IgD-negative memory B cell (primary cell): ENCODE measurements at regions not wholly inside any gene's neighbourhood (a gene's known extent, or its start where the extent isn't known, plus 50 kb on each side); places are given as distances from the start of the nearest gene placed in this dataset.
"Not testable (repeated sequence)": the region's sequence is repeated elsewhere in the genome, so short reads cannot be mapped to it uniquely, and the experiment has no call there.

Experiments used
- H3K27ac Mint-ChIP-seq, 3 donors: one replicate each; pipeline ENCODE4 v1.8.0; 2020 to 2022; ENCODE audit warnings: mild to moderate bottlenecking in 3 of 3, mixed read lengths in 3 of 3, moderate library complexity in 1 of 3
- H3K27me3 Mint-ChIP-seq: one replicate; pipeline ENCODE4 v1.8.0; 2021; ENCODE audit warnings: mixed read lengths
- H3K36me3 Mint-ChIP-seq: one replicate; pipeline ENCODE4 v1.8.0; 2020; ENCODE audit warnings: mild to moderate bottlenecking, mixed read lengths
- H3K4me1 Mint-ChIP-seq, 3 donors: one replicate each; pipeline ENCODE4 v1.8.0; 2020 to 2022; ENCODE audit warnings: mixed read lengths in 3 of 3, mild to moderate bottlenecking in 1 of 3
- H3K4me3 Mint-ChIP-seq, 4 donors: one replicate each; pipeline ENCODE4 v1.8.0; 2020 to 2022; ENCODE audit warnings: mild to moderate bottlenecking in 4 of 4, mixed read lengths in 4 of 4, moderate library complexity in 3 of 4
- H3K9me3 Mint-ChIP-seq, 3 donors: one replicate each; pipeline ENCODE4 v1.8.0; 2020 to 2021; ENCODE audit warnings: mixed read lengths in 3 of 3, mild to moderate bottlenecking in 1 of 3

DNA sequence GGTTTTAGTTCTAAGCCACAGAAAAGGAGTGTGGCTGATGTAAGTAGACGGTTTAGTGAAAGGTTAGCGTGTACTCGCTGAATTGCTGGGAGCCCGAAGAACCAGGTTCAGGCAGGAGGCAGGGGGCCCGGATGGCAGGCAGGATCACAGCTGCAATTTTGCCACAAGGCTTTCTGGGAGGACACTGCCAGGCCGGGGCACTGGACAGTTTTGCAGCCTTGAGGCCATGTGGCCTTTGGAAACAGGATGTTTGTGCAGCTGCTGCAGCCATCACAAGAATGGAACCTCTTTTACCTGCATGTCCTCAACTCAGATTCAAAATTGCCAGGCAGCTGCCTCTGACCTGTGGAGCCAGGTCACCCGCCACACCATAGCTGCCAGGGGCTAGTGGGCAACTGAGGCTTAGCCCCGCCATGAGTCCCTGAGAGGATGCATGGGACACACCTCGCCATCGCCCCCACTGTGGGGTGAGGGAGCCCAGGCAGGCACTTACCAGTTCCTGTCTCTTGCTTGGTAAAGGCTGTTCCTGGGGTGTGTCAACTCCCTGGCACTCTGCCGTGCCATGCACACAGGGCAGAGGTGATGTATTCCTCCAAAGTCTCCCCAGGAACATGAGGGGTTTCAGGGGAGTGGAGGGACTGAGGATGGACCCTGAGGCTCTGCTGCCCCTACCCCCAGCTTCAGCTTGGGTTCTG, 188.6 kb downstream of the RPS24 start:
- H3K36me3 Mint-ChIP-seq = no peaks in the 10 kb centered on the region
- peaks cover 0 to 8% (median 0%) of the 10 kb centered on the region in 3 donors for H3K9me3 Mint-ChIP-seq
- no peak overlapping the region for H3K27ac Mint-ChIP-seq
- H3K4me3 Mint-ChIP-seq = peak overlapping the region in 1 of 4 donors; percentile 17
- peaks cover 0 to 1% (median 0%) of the 10 kb centered on the region in 3 donors for H3K4me1 Mint-ChIP-seq
- H3K27me3 Mint-ChIP-seq = peaks cover 18% of the 10 kb centered on the region

DNA sequence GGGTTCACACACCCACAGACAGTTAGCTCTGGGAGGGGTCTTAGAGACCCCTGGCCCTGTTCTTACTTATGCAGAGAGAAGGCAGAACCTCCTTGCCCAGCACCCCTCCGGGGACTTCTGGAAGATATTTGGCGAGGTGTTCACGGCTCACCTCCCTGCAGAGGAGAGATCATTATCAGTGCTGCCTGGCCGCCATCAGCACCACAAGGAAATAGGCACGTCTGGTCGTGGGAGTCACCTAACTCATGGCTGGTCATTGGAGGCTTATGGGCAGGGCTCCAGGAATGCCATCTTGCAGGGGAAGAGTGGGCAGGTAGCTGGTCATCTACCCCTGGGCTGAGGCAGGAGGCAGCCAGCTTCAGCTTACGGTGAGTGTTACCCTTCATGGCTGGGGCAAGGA, 189.4 kb downstream of the RPS24 start:
- H3K36me3 Mint-ChIP-seq = no peaks in the 10 kb centered on the region
- H3K9me3 Mint-ChIP-seq = peaks cover 0 to 8% (median 0%) of the 10 kb centered on the region in 3 donors
- no peak overlapping the region for H3K4me3 Mint-ChIP-seq
- no peak overlapping the region for H3K27ac Mint-ChIP-seq
- peaks cover 18% of the 10 kb centered on the region for H3K27me3 Mint-ChIP-seq
- H3K4me1 Mint-ChIP-seq = no peaks in the 10 kb centered on the region

DNA sequence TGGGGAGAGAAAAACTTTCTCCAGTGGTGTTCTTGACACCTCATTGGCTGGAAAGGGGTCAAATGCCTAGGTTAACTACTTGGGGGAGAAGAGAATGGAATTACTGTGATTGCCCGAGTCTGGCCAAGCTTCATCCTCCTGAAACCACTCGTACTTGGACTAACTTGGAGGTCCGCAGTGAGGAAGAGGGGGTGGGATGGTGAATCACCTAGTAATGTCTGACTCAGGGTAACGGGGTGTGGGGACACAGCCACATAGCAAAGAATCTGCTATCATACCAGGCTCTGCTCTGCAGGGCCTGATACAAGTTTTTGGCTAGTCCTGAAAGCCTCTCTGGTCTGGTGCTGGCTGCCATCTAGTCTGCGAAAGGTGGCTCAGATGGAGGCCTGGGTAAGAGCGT, 190.9 kb downstream of the RPS24 start:
- no peaks in the 10 kb centered on the region for H3K4me1 Mint-ChIP-seq
- H3K9me3 Mint-ChIP-seq = peaks cover 0 to 4% (median 0%) of the 10 kb centered on the region in 3 donors
- peaks cover 13% of the 10 kb centered on the region for H3K27me3 Mint-ChIP-seq
- H3K27ac Mint-ChIP-seq = no peak overlapping the region
- no peak overlapping the region for H3K4me3 Mint-ChIP-seq
- no peaks in the 10 kb centered on the region for H3K36me3 Mint-ChIP-seq

DNA sequence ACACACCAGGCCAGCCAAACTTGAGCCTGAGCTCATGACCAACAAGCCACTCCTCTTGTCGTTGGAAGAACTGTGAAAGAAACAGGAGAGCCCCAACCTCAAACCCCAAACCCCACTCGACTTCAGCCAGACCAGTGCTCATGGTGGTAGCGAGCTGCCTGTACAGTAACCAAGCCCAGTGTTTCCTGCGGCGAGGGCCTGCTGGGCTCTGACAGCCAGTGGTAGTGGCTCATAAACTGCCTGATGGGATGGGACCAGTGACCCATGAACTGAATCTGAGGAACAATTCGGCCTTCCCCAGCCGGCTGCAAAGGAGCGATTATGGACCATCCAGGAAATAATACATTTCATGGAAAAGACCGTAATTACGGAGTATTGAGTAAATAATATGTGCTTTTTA, 191.9 kb downstream of the RPS24 start:
- Mint-ChIP-seq H3K9me3 (peaks cover 0 to 2% (median 1%) of the 10 kb centered on the region in 3 donors), H3K4me1 (peaks cover 0 to 4% (median 0%) of the 10 kb centered on the region in 3 donors), H3K27ac (no peak overlapping the region), H3K4me3 (no peak overlapping the region), H3K27me3 (peaks cover 8% of the 10 kb centered on the region), H3K36me3 (no peaks in the 10 kb centered on the region)

DNA sequence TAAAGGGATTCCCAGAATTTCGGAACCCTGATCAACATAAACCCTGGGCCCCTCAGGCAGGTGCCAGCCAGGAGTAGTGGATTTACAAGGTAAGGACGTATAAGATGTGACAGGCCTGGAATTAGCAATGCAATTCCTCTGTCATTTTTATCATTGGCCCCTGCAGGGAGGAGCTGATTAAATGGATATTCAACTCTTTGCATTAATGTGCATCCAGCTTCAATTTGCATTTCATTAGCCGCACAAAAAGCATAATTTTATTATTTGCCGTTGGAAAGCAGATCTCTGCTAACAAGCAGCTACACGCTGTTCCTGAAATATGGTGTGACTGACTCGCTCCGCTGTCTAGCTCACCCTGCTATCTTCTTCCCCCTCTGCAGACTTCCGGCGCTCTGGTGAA, 195.8 kb downstream of the RPS24 start:
- H3K9me3 Mint-ChIP-seq = peaks cover 0 to 2% (median 0%) of the 10 kb centered on the region in 3 donors
- H3K4me1 Mint-ChIP-seq = peaks cover 0 to 4% (median 0%) of the 10 kb centered on the region in 3 donors
- no peaks in the 10 kb centered on the region for H3K36me3 Mint-ChIP-seq
- no peak overlapping the region for H3K4me3 Mint-ChIP-seq
- H3K27ac Mint-ChIP-seq = no peak overlapping the region
- peaks cover 4% of the 10 kb centered on the region for H3K27me3 Mint-ChIP-seq

DNA sequence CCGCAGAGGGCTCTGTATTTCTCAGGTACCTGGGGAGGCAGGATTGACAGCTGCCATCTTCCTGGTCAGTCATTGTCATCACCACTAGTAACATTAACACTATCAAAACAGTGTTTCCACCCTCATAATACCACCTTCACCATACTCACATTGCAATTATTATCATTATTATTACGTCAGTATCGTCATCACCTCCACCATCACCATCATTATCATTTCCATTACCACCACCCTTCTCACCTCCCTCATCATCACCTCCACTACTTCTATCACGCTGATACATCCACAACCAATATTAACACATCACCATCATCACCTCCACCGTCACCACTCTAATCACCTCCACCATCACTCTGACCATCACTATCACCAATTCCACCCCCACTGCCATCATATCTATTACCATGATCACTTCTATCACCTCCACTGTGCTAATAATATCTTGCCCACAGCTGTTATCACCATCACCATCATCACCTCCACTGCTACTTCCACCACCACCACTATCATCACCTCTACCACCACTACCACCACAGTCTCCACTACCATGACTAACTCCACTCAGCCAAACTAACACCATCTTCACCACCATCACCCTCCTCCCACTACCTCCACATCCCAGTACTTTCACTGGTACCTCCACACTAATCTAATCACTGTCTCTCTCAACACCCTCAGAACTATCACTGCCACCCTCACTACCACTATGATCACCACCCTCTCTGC, 196.4 kb downstream of the RPS24 start:
- no peak overlapping the region for H3K27ac Mint-ChIP-seq
- peaks cover 0 to 4% (median 0%) of the 10 kb centered on the region in 3 donors for H3K4me1 Mint-ChIP-seq
- H3K36me3 Mint-ChIP-seq = no peaks in the 10 kb centered on the region
- H3K9me3 Mint-ChIP-seq = peaks cover 0 to 2% (median 0%) of the 10 kb centered on the region in 3 donors
- H3K27me3 Mint-ChIP-seq = peaks cover 4% of the 10 kb centered on the region
- no peak overlapping the region for H3K4me3 Mint-ChIP-seq

DNA sequence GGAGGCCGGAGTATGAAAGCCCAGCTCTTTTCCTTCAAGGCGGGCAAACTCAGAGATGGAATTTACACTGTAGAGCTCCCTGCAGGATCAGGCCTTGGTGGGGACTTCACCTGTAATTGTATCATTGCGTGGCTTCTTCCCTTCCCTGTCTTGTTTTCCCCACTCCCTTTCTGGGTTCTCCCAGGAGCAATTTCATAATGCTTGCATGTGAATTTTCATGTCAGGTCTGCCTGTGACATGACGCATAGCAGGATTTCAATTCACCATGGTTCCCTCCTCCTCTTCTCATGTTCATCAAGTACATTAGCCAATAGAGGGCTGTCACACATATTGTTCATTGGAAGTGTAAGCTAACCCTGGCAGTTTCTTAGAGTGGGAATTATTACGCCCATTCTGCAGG, 197.7 kb downstream of the RPS24 start:
- H3K27me3 Mint-ChIP-seq = peaks cover 4% of the 10 kb centered on the region
- peaks cover 0 to 2% (median 0%) of the 10 kb centered on the region in 3 donors for H3K9me3 Mint-ChIP-seq
- H3K36me3 Mint-ChIP-seq = no peaks in the 10 kb centered on the region
- no peak overlapping the region for H3K27ac Mint-ChIP-seq
- peaks cover 0 to 4% (median 0%) of the 10 kb centered on the region in 3 donors for H3K4me1 Mint-ChIP-seq
- H3K4me3 Mint-ChIP-seq = no peak overlapping the region

DNA sequence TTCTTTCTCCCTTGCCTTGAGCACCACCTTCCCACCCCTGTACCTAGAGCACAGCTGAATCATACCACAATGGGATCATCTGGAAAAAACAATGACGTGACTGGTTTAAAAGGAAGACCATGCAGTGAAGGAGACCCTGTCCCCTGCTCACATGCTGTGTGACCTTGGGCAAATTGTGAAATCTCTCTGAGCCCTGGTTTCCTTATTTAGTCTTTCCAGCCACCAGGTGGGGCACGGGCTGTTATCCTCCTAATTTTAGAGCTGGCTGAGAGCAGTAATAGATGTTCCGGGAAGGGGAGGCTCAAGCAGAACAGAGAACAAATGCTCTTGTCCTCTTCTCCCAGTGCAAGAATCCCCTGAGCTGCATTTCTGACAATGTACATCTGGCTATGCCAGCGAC, 198.3 kb downstream of the RPS24 start:
- Mint-ChIP-seq H3K36me3 (no peaks in the 10 kb centered on the region), H3K27ac (no peak overlapping the region), H3K9me3 (peaks cover 0 to 2% (median 0%) of the 10 kb centered on the region in 3 donors), H3K4me1 (peaks cover 0 to 4% (median 0%) of the 10 kb centered on the region in 3 donors), H3K4me3 (no peak overlapping the region), H3K27me3 (no peaks in the 10 kb centered on the region)

DNA sequence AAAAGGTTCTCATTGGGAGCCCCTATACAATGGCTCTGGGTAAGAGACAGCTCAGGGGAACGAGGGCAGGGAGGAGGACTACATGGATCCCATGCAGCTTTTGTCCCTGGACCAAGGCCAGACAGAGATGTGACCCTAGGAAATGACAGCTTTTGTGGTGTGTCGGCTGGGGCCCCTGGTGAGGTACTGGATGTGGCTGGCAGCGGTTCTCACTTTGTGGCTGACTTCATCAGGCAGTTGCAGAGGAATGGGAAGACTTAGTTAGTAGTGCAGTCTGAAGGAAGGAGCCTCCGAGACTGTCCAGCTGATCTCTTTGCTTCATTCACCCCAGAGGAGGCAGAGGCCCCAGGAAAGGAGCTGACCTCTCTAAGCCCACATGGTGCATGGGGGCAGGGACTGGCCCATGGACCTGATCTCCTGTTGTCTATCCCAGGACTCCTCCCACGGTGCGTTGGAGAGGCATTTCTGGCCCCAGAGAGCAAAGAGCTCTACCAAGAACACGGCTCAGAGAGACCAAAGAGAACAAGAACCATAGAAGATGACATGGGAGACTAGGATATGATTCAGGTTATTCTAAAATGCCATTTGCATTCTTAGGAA, 202.9 kb downstream of the RPS24 start:
- Mint-ChIP-seq H3K27me3 (peaks cover 4% of the 10 kb centered on the region), H3K4me3 (no peak overlapping the region), H3K9me3 (no peaks in the 10 kb centered on the region), H3K4me1 (no peaks in the 10 kb centered on the region), H3K36me3 (no peaks in the 10 kb centered on the region), H3K27ac (no peak overlapping the region)

DNA sequence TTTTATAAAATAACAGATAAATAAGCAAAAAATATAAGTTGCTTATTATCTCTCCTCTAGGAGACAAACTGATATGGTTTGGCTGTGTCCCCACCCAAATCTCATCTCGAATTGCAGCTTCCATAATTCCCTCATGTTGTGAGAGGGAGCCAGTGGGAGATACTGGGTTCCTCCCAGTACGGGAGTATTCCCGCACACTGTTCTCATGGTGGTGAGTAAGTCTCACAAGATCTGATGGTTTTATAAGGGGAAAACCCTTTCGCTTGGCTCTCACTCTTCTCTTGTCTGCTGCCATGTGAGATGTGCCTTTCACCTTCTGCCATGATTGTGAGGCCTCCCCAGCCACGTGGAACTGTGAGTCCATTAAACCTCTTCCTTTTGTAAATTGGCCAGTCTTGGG, 204.3 kb downstream of the RPS24 start:
- peak overlapping the region in 1 of 3 donors; percentile 60 for H3K27ac Mint-ChIP-seq
- H3K36me3 Mint-ChIP-seq, H3K27me3 Mint-ChIP-seq, H3K9me3 Mint-ChIP-seq, H3K4me3 Mint-ChIP-seq, H3K4me1 Mint-ChIP-seq: not testable (repeated sequence)

DNA sequence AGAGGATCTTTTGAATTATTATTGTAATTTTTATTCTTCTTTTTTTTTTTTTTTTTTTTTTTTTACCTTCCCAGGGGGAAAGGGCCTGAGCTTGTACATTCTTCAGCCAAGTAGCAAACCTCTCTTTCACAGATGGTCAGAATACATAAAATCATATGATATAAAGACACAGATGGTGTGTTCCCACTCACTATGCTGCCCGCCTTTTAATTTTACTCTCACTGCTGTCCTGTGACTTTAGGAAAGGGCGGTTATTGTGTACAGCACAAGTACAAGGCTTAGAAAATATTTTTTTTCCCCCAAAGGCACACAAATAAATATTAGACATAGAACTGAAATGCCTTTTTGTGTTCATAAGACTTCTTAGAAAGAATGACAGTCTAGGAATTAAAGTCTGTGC, 213.6 kb downstream of the RPS24 start:
- Mint-ChIP-seq H3K27me3 (peaks cover 12% of the 10 kb centered on the region), H3K27ac (no peak overlapping the region), H3K4me1 (peaks cover 12 to 23% (median 13%) of the 10 kb centered on the region in 3 donors), H3K9me3 (peaks cover 0 to 17% (median 9%) of the 10 kb centered on the region in 3 donors), H3K36me3 (no peaks in the 10 kb centered on the region), H3K4me3 (no peak overlapping the region)

DNA sequence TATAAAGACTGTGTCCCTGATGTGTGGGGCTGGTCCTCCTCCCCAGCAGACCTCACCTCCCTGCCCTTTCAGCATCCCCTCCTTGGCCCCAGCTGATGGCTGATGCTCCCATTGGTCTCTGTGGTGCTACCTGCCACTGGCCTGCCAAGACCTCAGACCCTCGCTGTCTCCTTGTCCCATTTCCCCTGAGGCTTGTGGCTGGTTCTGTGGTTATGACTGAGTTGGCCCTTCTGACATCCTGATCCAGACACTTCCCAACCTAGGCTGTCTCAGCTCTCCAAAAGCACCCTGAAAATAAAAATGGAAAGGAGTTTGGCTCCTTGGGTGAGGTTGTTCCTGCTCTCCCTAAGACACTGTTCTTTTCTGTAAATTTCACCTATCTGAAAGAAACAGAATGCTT, 214.2 kb downstream of the RPS24 start:
- Mint-ChIP-seq H3K9me3 (peaks cover 0 to 16% (median 8%) of the 10 kb centered on the region in 3 donors), H3K36me3 (no peaks in the 10 kb centered on the region), H3K27me3 (peaks cover 12% of the 10 kb centered on the region), H3K4me3 (no peak overlapping the region), H3K4me1 (peaks cover 12 to 23% (median 13%) of the 10 kb centered on the region in 3 donors), H3K27ac (no peak overlapping the region)

DNA sequence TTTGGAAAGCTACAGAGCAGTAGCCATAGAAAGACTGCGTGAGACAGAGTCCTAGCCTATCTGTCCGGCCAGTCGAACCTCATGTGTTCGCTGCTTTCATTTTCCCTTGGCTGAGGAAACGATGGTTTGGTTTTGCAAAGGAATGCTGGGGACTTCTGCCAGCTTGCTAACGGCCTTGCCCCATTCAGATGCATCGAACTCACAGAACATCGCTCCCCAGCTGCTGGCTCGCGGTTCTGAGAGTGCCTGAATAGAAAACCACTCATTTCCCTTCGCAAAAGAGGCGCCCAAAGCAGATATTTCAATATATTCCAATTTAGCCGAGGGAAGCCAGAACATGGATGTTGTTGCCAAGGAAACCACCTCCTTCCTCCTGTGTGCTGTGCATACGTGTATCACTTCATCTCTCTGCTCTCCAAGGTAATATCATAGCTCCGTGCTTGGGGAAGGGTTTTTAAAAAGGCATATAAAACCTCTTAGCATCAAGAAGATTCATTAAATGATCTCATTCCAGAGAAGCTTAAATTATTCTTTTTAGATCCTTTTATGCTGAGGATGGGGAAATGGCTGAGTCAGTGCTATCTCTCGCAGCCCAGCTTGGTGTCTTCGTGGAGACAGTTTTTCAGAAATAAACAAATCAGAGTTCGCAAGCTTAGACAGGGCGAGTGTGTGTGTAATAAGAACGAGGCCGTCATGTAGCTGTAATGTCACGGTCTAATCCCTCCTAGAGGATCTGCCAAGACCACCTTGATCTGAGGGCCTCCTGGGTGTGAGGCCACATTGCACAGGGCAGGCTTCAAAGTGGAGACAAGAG, 215.2 kb downstream of the RPS24 start:
- H3K36me3 Mint-ChIP-seq = no peaks in the 10 kb centered on the region
- H3K9me3 Mint-ChIP-seq = peaks cover 0 to 10% (median 4%) of the 10 kb centered on the region in 3 donors
- no peak overlapping the region for H3K27ac Mint-ChIP-seq
- H3K4me3 Mint-ChIP-seq = peak overlapping the region in 1 of 4 donors; percentile 29
- H3K4me1 Mint-ChIP-seq = peaks cover 12 to 23% (median 13%) of the 10 kb centered on the region in 3 donors
- H3K27me3 Mint-ChIP-seq = peaks cover 12% of the 10 kb centered on the region

DNA sequence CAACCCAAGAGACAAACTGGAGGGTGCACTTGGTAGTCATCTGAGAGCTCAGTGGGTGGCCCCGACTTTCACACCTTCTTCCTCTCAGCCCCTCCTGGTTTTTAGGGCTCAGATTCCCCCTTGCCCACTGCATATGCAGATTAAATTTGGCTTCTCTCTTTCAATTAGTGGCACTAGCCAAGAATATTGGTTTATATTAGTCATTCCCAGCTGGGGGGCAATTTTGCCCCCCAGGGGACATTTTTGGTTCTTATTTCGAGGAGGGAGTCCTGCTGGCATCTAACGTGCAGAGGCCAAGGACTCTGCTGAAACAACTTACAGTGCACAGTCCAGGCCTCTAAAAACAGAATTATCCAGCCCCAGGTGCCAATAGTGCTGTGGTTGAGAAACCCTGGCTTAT, 216.0 kb downstream of the RPS24 start:
- H3K27me3 Mint-ChIP-seq = peaks cover 13% of the 10 kb centered on the region
- H3K27ac Mint-ChIP-seq = peak overlapping the region in 1 of 3 donors; percentile 25
- H3K4me1 Mint-ChIP-seq = peaks cover 12 to 23% (median 13%) of the 10 kb centered on the region in 3 donors
- H3K36me3 Mint-ChIP-seq = no peaks in the 10 kb centered on the region
- H3K4me3 Mint-ChIP-seq = peak overlapping the region in 2 of 4 donors; percentile 58 to 63
- peaks cover 0 to 7% (median 2%) of the 10 kb centered on the region in 3 donors for H3K9me3 Mint-ChIP-seq
